Keratinocyte (primary cell): ENCODE measurements at regions not wholly inside any gene's neighbourhood (a gene's known extent, or its start where the extent isn't known, plus 50 kb on each side); places are given as distances from the start of the nearest gene placed in this dataset.

Experiments
- DNase-seq: peaks from one replicate; pipeline ENCODE4 v3.0.0-alpha.2; 2011; ENCODE audit warnings: low read depth, missing footprints, low spot score
- FAIRE-seq: peaks from 2 replicates; lab custom pipeline; 2011; peaks lifted over from hg19 to GRCh38; lab: Jason Lieb, UNC
- H2AFZ ChIP-seq: 2 replicates; pipeline ENCODE4 v1.6.0; 2012; ENCODE audit warnings: low read length, control low read depth, inconsistent platforms; ENCODE audit not compliant: control insufficient read depth
- H3K27ac ChIP-seq: 2 replicates; pipeline ENCODE4 v1.5.1; 2011; ENCODE audit warnings: low read length; ENCODE audit not compliant: control insufficient read depth, insufficient read depth
- H3K27me3 ChIP-seq: 3 replicates; pipeline ENCODE4 v1.6.0; 2011; ENCODE audit warnings: low read length; ENCODE audit not compliant: control insufficient read depth, insufficient read depth; ENCODE audit errors: extremely low read depth
- H3K36me3 ChIP-seq, 2 experiments: 2 replicates in 1 of 2; 3 replicates in 1 of 2; pipeline ENCODE4 v1.5.1; 2011; ENCODE audit warnings: low read length in 2 of 2, mild to moderate bottlenecking in 1 of 2; ENCODE audit not compliant: control insufficient read depth in 2 of 2, insufficient read depth in 2 of 2; ENCODE audit errors: extremely low read depth in 1 of 2
- H3K4me1 ChIP-seq: 3 replicates; pipeline ENCODE4 v1.5.1; 2011; ENCODE audit warnings: low read length; ENCODE audit not compliant: control insufficient read depth, insufficient read depth; ENCODE audit errors: extremely low read depth
- H3K4me2 ChIP-seq: 3 replicates; pipeline ENCODE4 v1.6.0; 2011; ENCODE audit warnings: low read depth, low read length; ENCODE audit not compliant: control insufficient read depth, insufficient read depth; ENCODE audit errors: extremely low read depth
- H3K4me3 ChIP-seq, 3 experiments: fragments of 200-600 bp in 1 of 3; sonication (generic) in 1 of 3; 2 replicates in 2 of 3; 3 replicates in 1 of 3; pipeline ENCODE4 v1.5.1; 2011 to 2016; ENCODE audit warnings: low read length in 3 of 3, mild to moderate bottlenecking in 3 of 3, control low read depth in 2 of 3, inconsistent platforms in 1 of 3, low read depth in 1 of 3, mixed read lengths in 1 of 3, mixed run types in 1 of 3, moderate library complexity in 1 of 3; ENCODE audit not compliant: control insufficient read depth in 2 of 3, insufficient read depth in 2 of 3; ENCODE audit errors: extremely low read depth in 1 of 3
- H3K79me2 ChIP-seq: 2 replicates; pipeline ENCODE4 v1.6.0; 2012; ENCODE audit warnings: low read length; ENCODE audit not compliant: control insufficient read depth, insufficient read depth
- H3K9ac ChIP-seq: 3 replicates; pipeline ENCODE4 v1.6.0; 2011; ENCODE audit warnings: low read length; ENCODE audit not compliant: control insufficient read depth, insufficient read depth; ENCODE audit errors: extremely low read depth
- H3K9me1 ChIP-seq: 3 replicates; pipeline ENCODE4 v1.6.0; 2011; ENCODE audit warnings: low read length; ENCODE audit not compliant: control insufficient read depth, insufficient read depth; ENCODE audit errors: extremely low read depth
- H3K9me3 ChIP-seq: 2 replicates; pipeline ENCODE4 v1.5.1; 2012; ENCODE audit warnings: low read depth, low read length; ENCODE audit not compliant: control insufficient read depth
- H4K20me1 ChIP-seq: 3 replicates; pipeline ENCODE4 v1.6.0; 2011; ENCODE audit warnings: low read length; ENCODE audit not compliant: control insufficient read depth, insufficient read depth; ENCODE audit errors: extremely low read depth
- CTCF ChIP-seq, 3 experiments: IDR thresholded peaks in 1 of 3; conservative IDR thresholded peaks in 1 of 3; optimal IDR thresholded peaks in 1 of 3; 2 replicates in 2 of 3; 3 replicates in 1 of 3; pipeline versions ENCODE3 to v1.5.1; 2011; ENCODE audit warnings: low read length in 3 of 3, mild to moderate bottlenecking in 3 of 3, moderate library complexity in 2 of 3, control low read depth in 1 of 3, inconsistent platforms in 1 of 3; ENCODE audit not compliant: insufficient read depth in 2 of 3; ENCODE audit errors: extremely low read depth in 1 of 3
- EZH2 ChIP-seq: IDR thresholded peaks from one replicate; pipeline ENCODE4 v1.6.1; 2012; ENCODE audit warnings: inconsistent platforms, mild to moderate bottlenecking, low read length, moderate library complexity
- dilution Hi-C: fragments of 300-500 bp; cut with MboI; formaldehyde crosslinking; loops from one replicate; pipeline ENCODE4 v1.7.0; 2020; ENCODE audit warnings: low sequenced_read_pairs; ENCODE audit not compliant: extremely low pct_ligation_motif_present

- Histone ChIP-seq H3K4me1 (no peaks in the 10 kb centered on the region), H3K9ac (no peak overlapping the region), H4K20me1 (no peaks in the 10 kb centered on the region), H3K9me3 (no peaks in the 10 kb centered on the region), H3K27ac (no peak overlapping the region), H3K27me3 (no peaks in the 10 kb centered on the region), H3K79me2 (no peaks in the 10 kb centered on the region), H3K4me2 (no peak overlapping the region), H2AFZ (no peak overlapping the region), H3K36me3 (no peaks in the 10 kb centered on the region), H3K4me3 (no peak overlapping the region), H3K9me1 (no peaks in the 10 kb centered on the region)
- DNase-seq (no peak), FAIRE-seq (no peak)
- TF ChIP-seq CTCF (optimal IDR thresholded peaks at IDR 0.05 in 1 of 3, IDR thresholded peaks at IDR 0.05 in 1 of 3, conservative IDR thresholded peaks at IDR 0.05 in 1 of 3; ENCODE audit: extremely low read depth in 1 of 3, insufficient read depth in 2 of 3, low read length in 3 of 3) (no peak), EZH2 (no peak)
- dilution Hi-C loops, result no loop called here
Observed at GRCh38 chr12:4089121-4089606, 184.4 kb upstream of the CCND2 start.

GRCh38 chr12:4088451-4088850 lies 185.1 kb upstream of the CCND2 start:
- H2AFZ ChIP-seq, result no peak overlapping the region
- no peak overlapping the region for H3K4me3 ChIP-seq
- FAIRE-seq (no peak), DNase-seq (no peak)
- no peak overlapping the region for H3K9ac ChIP-seq
- TF ChIP-seq CTCF (optimal IDR thresholded peaks at IDR 0.05 in 1 of 3, IDR thresholded peaks at IDR 0.05 in 1 of 3, conservative IDR thresholded peaks at IDR 0.05 in 1 of 3; ENCODE audit: extremely low read depth in 1 of 3, insufficient read depth in 2 of 3, low read length in 3 of 3) (no peak), EZH2 (no peak)
- no peaks in the 10 kb centered on the region for H3K79me2 ChIP-seq
- H3K4me1 ChIP-seq, result no peaks in the 10 kb centered on the region
- H3K9me3 ChIP-seq, result no peaks in the 10 kb centered on the region
- H3K27me3 ChIP-seq, result no peaks in the 10 kb centered on the region
- H3K9me1 ChIP-seq, result no peaks in the 10 kb centered on the region
- dilution Hi-C loops, result no loop called here
- no peaks in the 10 kb centered on the region for H3K36me3 ChIP-seq
- H3K27ac ChIP-seq, result no peak overlapping the region
- H3K4me2 ChIP-seq, result no peak overlapping the region
- no peaks in the 10 kb centered on the region for H4K20me1 ChIP-seq
